HEK293 (cell line): ENCODE measurements at regions not wholly inside any gene's neighbourhood (a gene's known extent, or its start where the extent isn't known, plus 50 kb on each side); places are given as distances from the start of the nearest gene placed in this dataset.

Source experiments
- CTCF ChIA-PET: fragments of 350-600 bp; formaldehyde crosslinking; extraction: SDS; loops from one replicate; lab custom pipeline; 2021; ENCODE audit warnings: antibody characterized with exemption; lab: Yijun Ruan, JAX
- POLR2A ChIA-PET: fragments of 300-600 bp; formaldehyde crosslinking; extraction: SDS; loops from one replicate; lab custom pipeline; 2020; ENCODE audit warnings: antibody characterized with exemption, inconsistent platforms; lab: Yijun Ruan, JAX
- H3K27ac ChIP-seq: fragments of 200-500 bp; sonication (Bioruptor generic); 2 replicates; pipeline ENCODE4 v1.5.1; 2014; ENCODE audit warnings: low read depth, low read length, control low read depth, inconsistent platforms; ENCODE audit errors: extremely low read depth
- H3K36me3 ChIP-seq, 2 experiments: fragments of 200-500 bp in 1 of 2; sonication (Bioruptor generic) in 1 of 2; 1 replicate in 1 of 2; 2 replicates in 1 of 2; pipeline ENCODE4 v1.5.1; 2014 to 2017; ENCODE audit warnings: inconsistent platforms in 2 of 2, low read length in 2 of 2; ENCODE audit not compliant: control insufficient read depth in 2 of 2, insufficient read depth in 1 of 2
- H3K4me1 ChIP-seq: fragments of 200-500 bp; sonication (Bioruptor generic); 2 replicates; pipeline ENCODE4 v1.5.1; 2014; ENCODE audit warnings: mild to moderate bottlenecking, low read length, inconsistent platforms; ENCODE audit not compliant: control insufficient read depth, insufficient read depth
- H3K4me3 ChIP-seq: 2 replicates; pipeline ENCODE4 v1.5.1; 2011; ENCODE audit warnings: low read depth, mild to moderate bottlenecking, control low read depth, low read length, moderate library complexity
- H3K9me3 ChIP-seq: fragments of 200-500 bp; sonication (Bioruptor generic); 2 replicates; pipeline ENCODE4 v1.5.1; 2014; ENCODE audit warnings: low read depth, low read length, inconsistent platforms; ENCODE audit not compliant: control insufficient read depth, insufficient read depth
- HOXA7 ChIP-seq: sonication (generic); formaldehyde crosslinking; IDR thresholded peaks from 2 replicates; pipeline ENCODE4 v1.8.1; 2022; ENCODE audit warnings: missing genetic modification reagents, borderline replicate concordance
- MEIS1 ChIP-seq: sonication (generic); formaldehyde crosslinking; IDR thresholded peaks from 2 replicates; pipeline ENCODE4 v1.8.1; 2022; ENCODE audit warnings: missing genetic modification reagents, mild to moderate bottlenecking, borderline replicate concordance
- YY1 ChIP-seq: fragments of 450-650 bp; formaldehyde crosslinking; IDR thresholded peaks from 2 replicates; pipeline ENCODE4 v1.5.1; 2018; ENCODE audit warnings: missing biosample characterization, missing genetic modification characterization
- ZBTB44 ChIP-seq: fragments of 450-650 bp; IDR thresholded peaks from 2 replicates; pipeline ENCODE4 v1.5.1; 2018; ENCODE audit warnings: missing biosample characterization, mild to moderate bottlenecking, missing genetic modification characterization
- ZNF140 ChIP-seq: fragments of 450-650 bp; formaldehyde crosslinking; IDR thresholded peaks from 2 replicates; pipeline ENCODE4 v1.5.1; 2016; ENCODE audit warnings: missing biosample characterization, missing genetic modification characterization
- ZNF148 ChIP-seq: fragments of 450-650 bp; formaldehyde crosslinking; IDR thresholded peaks from 2 replicates; pipeline ENCODE4 v1.5.0; 2017; ENCODE audit warnings: missing biosample characterization, missing genetic modification characterization, borderline replicate concordance
- ZNF266 ChIP-seq: fragments of 450-650 bp; formaldehyde crosslinking; IDR thresholded peaks from 2 replicates; pipeline ENCODE4 v1.5.1; 2016; ENCODE audit warnings: missing biosample characterization, missing genetic modification characterization, low read depth
- ZNF280C ChIP-seq: fragments of 450-650 bp; formaldehyde crosslinking; IDR thresholded peaks from 2 replicates; pipeline ENCODE4 v1.5.1; 2016; ENCODE audit warnings: missing biosample characterization, missing genetic modification characterization
- ZNF335 ChIP-seq: fragments of 450-650 bp; formaldehyde crosslinking; conservative IDR thresholded peaks from 2 replicates; pipeline ENCODE4 v1.5.1; 2016; ENCODE audit warnings: missing biosample characterization, missing genetic modification characterization
- ZNF354C ChIP-seq: fragments of 450-650 bp; formaldehyde crosslinking; IDR thresholded peaks from 2 replicates; pipeline ENCODE4 v1.5.1; 2016; ENCODE audit warnings: missing biosample characterization, missing genetic modification characterization, low read depth, borderline replicate concordance
- ZNF366 ChIP-seq: fragments of 450-650 bp; formaldehyde crosslinking; conservative IDR thresholded peaks from 2 replicates; pipeline ENCODE4 v1.5.1; 2016; ENCODE audit warnings: missing biosample characterization, missing genetic modification characterization
- ZNF394 ChIP-seq: fragments of 450-650 bp; formaldehyde crosslinking; IDR thresholded peaks from 2 replicates; pipeline ENCODE4 v1.5.1; 2016; ENCODE audit warnings: missing biosample characterization, missing genetic modification characterization, mild to moderate bottlenecking, moderate library complexity, borderline replicate concordance
- ZNF449 ChIP-seq: fragments of 450-650 bp; formaldehyde crosslinking; IDR thresholded peaks from 2 replicates; pipeline ENCODE4 v1.5.1; 2017; ENCODE audit warnings: missing biosample characterization, mild to moderate bottlenecking, missing genetic modification characterization, moderate library complexity
- ZNF513 ChIP-seq: fragments of 450-650 bp; IDR thresholded peaks from 2 replicates; pipeline ENCODE4 v1.5.1; 2018; ENCODE audit warnings: missing biosample characterization, missing genetic modification characterization
- ZNF580 ChIP-seq: fragments of 450-650 bp; formaldehyde crosslinking; IDR thresholded peaks from 2 replicates; pipeline ENCODE4 v1.5.1; 2016; ENCODE audit warnings: missing biosample characterization, missing genetic modification characterization
- ZNF645 ChIP-seq: fragments of 450-650 bp; formaldehyde crosslinking; IDR thresholded peaks from 2 replicates; pipeline ENCODE4; 2016; ENCODE audit warnings: missing biosample characterization, missing genetic modification characterization
- ZNF670 ChIP-seq: fragments of 450-650 bp; formaldehyde crosslinking; IDR thresholded peaks from 2 replicates; pipeline ENCODE4 v1.5.1; 2016; ENCODE audit warnings: missing biosample characterization, missing genetic modification characterization, low read depth
- ZNF701 ChIP-seq: fragments of 450-650 bp; formaldehyde crosslinking; IDR thresholded peaks from 2 replicates; pipeline ENCODE4 v1.5.1; 2016; ENCODE audit warnings: missing biosample characterization, missing genetic modification characterization
- ZNF791 ChIP-seq: fragments of 450-650 bp; formaldehyde crosslinking; IDR thresholded peaks from 2 replicates; pipeline ENCODE4 v1.5.1; 2016; ENCODE audit warnings: missing biosample characterization, missing genetic modification characterization
- ZXDB ChIP-seq: fragments of 450-650 bp; formaldehyde crosslinking; IDR thresholded peaks from 2 replicates; pipeline ENCODE4 v1.5.1; 2016; ENCODE audit warnings: missing biosample characterization, missing genetic modification characterization

GRCh38 chr3:30982416-30983075 is 88.1 kb upstream of the GADL1 start:
- Histone ChIP-seq H3K4me1 (no peaks in the 10 kb centered on the region), H3K36me3 (no peaks in the 10 kb centered on the region), H3K9me3 (no peaks in the 10 kb centered on the region), H3K27ac (no peak overlapping the region), H3K4me3 (no peak overlapping the region)
- POLR2A ChIA-PET = no interaction called here
- no peak for TF ChIP-seq HOXA7 (CRISPR knock-in tag)
- no peak for TF ChIP-seq ZXDB (tag by site-specific recombination)
- no peak for TF ChIP-seq ZNF366 (tag by site-specific recombination)
- TF ChIP-seq ZNF701 (tag by site-specific recombination) = no peak
- TF ChIP-seq ZNF449 (tag by site-specific recombination) = no peak
- no peak for TF ChIP-seq ZNF148 (tag by site-specific recombination)
- TF ChIP-seq ZNF266 (tag by site-specific recombination) = no peak
- TF ChIP-seq ZNF335 (tag by site-specific recombination) = no peak
- TF ChIP-seq ZNF394 (tag by site-specific recombination) = no peak
- no peak for TF ChIP-seq ZNF140 (tag by site-specific recombination)
- TF ChIP-seq ZNF791 = no peak
- TF ChIP-seq ZNF580 (tag by site-specific recombination) = no peak
- TF ChIP-seq ZNF280C = no peak
- no peak for TF ChIP-seq MEIS1 (CRISPR knock-in tag)
- no peak for TF ChIP-seq ZNF645 (tag by site-specific recombination)
- no peak for TF ChIP-seq ZNF354C (tag by site-specific recombination)
- no peak for TF ChIP-seq ZBTB44
- no peak for TF ChIP-seq ZNF670 (tag by site-specific recombination)
- TF ChIP-seq ZNF513 (tag by site-specific recombination) = no peak
- TF ChIP-seq YY1 (tag by site-specific recombination) = no peak
- CTCF ChIA-PET = interaction anchor here (1.4 kb wide), 1 partner anchor 28 kb away, joined by 4 read pairs; no protein-coding TSS in a partner anchor
